ENCODE measurements at regions not wholly inside any gene's neighbourhood (a gene's known extent, or its start where the extent isn't known, plus 50 kb on each side); places are given as distances from the start of the nearest gene placed in this dataset.

- TF ChIP-seq, protein P1, sequence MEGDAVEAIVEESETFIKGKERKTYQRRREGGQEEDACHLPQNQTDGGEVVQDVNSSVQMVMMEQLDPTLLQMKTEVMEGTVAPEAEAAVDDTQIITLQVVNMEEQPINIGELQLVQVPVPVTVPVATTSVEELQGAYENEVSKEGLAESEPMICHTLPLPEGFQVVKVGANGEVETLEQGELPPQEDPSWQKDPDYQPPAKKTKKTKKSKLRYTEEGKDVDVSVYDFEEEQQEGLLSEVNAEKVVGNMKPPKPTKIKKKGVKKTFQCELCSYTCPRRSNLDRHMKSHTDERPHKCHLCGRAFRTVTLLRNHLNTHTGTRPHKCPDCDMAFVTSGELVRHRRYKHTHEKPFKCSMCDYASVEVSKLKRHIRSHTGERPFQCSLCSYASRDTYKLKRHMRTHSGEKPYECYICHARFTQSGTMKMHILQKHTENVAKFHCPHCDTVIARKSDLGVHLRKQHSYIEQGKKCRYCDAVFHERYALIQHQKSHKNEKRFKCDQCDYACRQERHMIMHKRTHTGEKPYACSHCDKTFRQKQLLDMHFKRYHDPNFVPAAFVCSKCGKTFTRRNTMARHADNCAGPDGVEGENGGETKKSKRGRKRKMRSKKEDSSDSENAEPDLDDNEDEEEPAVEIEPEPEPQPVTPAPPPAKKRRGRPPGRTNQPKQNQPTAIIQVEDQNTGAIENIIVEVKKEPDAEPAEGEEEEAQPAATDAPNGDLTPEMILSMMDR (IDR thresholded peaks at IDR 0.05; ENCODE audit: extremely low read depth, missing control alignments): no peak
- no peak for DNase-seq (ENCODE audit: low spot score)
These were observed 221.8 kb upstream of the FAM83B start for GRCh38 chr6:54624779-54625178.

DNA sequence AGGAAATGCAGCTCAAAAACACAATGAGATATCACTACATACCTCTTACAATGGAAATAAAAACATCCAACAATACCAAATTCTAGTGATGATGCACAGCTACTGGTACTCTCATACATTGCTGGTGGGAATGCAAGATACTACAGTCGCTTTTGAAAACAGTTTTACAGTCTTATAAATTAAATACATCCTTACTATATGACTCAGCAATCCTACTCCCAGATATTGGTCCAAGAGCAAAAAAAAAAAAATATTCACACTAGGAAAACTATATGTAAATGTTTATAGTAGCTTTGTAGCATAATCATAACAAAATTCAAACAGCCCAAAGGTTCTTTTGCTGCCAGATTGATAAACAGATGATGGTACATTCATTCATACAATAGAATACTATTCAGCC is 217.4 kb upstream of the FAM83B start:
- TF ChIP-seq, protein P1 (IDR thresholded peaks at IDR 0.05; ENCODE audit: extremely low read depth, missing control alignments): no peak
- no peak for DNase-seq (ENCODE audit: low spot score)

DNA sequence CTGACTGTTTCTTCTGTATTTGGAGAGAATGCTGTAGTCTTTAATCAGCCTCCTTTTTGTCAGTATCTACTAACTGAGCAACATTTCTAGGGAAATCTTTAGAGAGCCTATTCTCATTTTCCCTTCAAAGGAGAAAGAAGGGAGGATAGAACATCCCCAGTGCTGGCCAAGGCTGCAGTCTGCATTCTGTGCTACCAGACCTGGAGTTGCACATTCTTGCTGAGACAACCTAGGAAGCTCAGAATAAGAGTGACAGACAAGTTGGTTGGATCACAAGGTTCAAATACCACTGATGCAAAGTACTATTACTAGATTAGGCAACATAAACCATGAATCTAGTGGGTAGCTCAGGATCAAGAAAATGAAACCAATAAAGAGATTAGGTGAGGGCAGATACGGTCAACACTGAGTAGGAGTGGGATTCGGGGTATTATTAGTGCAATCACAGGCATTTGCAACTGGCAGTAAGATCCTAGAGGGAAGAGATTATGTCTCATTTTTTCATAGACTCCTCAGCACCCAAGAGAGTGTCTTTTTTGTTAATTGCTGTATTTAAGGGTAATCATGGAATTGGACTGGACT is 213.5 kb upstream of the FAM83B start:
- DNase-seq (ENCODE audit: low spot score): no peak
- TF ChIP-seq, protein P1 (IDR thresholded peaks at IDR 0.05; ENCODE audit: extremely low read depth, missing control alignments): no peak

- TF ChIP-seq, protein P1 (IDR thresholded peaks at IDR 0.05; ENCODE audit: extremely low read depth, missing control alignments): no peak
- no peak for DNase-seq (ENCODE audit: low spot score)
These were observed 213.0 kb upstream of the FAM83B start for GRCh38 chr6:54633601-54634000.

DNA sequence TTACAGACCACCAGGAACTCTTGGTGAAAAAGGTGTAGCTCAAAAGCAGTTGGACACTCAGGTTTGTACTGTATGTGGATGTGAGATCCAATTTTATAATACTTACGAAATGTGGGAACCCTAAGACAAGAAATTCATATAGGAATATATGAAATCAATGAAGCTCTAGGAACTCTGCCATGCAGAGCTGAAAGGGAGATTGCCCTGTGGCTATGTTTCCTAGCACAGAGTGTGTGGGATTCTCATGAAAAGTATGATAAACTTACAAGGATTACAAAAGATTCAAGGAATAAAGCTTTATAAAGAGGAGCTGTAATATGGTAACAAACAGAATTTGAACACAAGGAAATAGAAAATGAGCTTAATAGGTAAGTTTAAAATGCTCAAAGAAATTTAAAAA is 205.7 kb upstream of the FAM83B start:
- no peak for DNase-seq (ENCODE audit: low spot score)
- TF ChIP-seq, protein P1 (IDR thresholded peaks at IDR 0.05; ENCODE audit: extremely low read depth, missing control alignments): no peak

GRCh38 chr6:54646069-54646950 is 200.3 kb upstream of the FAM83B start:
- no peak for DNase-seq (ENCODE audit: low spot score)
- TF ChIP-seq, protein P1 (IDR thresholded peaks at IDR 0.05; ENCODE audit: extremely low read depth, missing control alignments): no peak

GRCh38 chr6:54646951-54647664 is 199.5 kb upstream of the FAM83B start:
- TF ChIP-seq, protein P1 (IDR thresholded peaks at IDR 0.05; ENCODE audit: extremely low read depth, missing control alignments): no peak
- no peak for DNase-seq (ENCODE audit: low spot score)
